Upper lobe of right lung (tissue), 1 donor: ENCODE measurements at regions not wholly inside any gene's neighbourhood (a gene's known extent, or its start where the extent isn't known, plus 50 kb on each side); places are given as distances from the start of the nearest gene placed in this dataset.

ENCODE experiments used
- ATAC-seq: fragments of 200-7000 bp; cut with Tn5 transposase; one replicate; pipeline ENCODE4 v1.9.1; 2020; ENCODE audit warnings: mild to moderate bottlenecking, moderate library complexity
- DNase-seq: peaks from one replicate; pipeline ENCODE4 v3.0.0-alpha.2; 2020
- H3K27ac ChIP-seq: fragments of 200-600 bp; one replicate; pipeline ENCODE4 v1.8.0; 2022
- H3K27me3 ChIP-seq: fragments of 200-600 bp; one replicate; pipeline ENCODE4 v1.8.0; 2022; ENCODE audit warnings: mild to moderate bottlenecking
- H3K36me3 ChIP-seq: fragments of 200-600 bp; one replicate; pipeline ENCODE4 v1.8.0; 2022
- H3K4me1 ChIP-seq: fragments of 200-600 bp; one replicate; pipeline ENCODE4 v1.8.0; 2022
- H3K4me3 ChIP-seq: fragments of 200-600 bp; one replicate; pipeline ENCODE4 v1.8.0; 2022; ENCODE audit warnings: mild to moderate bottlenecking
- H3K9me3 ChIP-seq: fragments of 200-600 bp; one replicate; pipeline ENCODE4 v1.8.0; 2022
- CTCF ChIP-seq: fragments of 200-600 bp; IDR thresholded peaks from one replicate; pipeline ENCODE4 v1.8.0; 2022; ENCODE audit warnings: antibody characterized with exemption
- intact Hi-C: fragments of 100-400 bp; cut with DNase I; formaldehyde crosslinking; loops from one replicate; pipeline ENCODE4 v1.11.0; 2022
- donor health status: DM: no; HTN: yes; CAD: no; lungs with severe emphysema.

- H3K4me3 ChIP-seq = no peak overlapping the region
- no peak for ATAC-seq
- no peaks in the 10 kb centered on the region for H3K9me3 ChIP-seq
- H3K27me3 ChIP-seq = no peaks in the 10 kb centered on the region
- intact Hi-C loops = no loop called here
- no peak overlapping the region for H3K27ac ChIP-seq
- no peak for TF ChIP-seq CTCF
- H3K4me1 ChIP-seq = no peaks in the 10 kb centered on the region
- no peak for DNase-seq
- H3K36me3 ChIP-seq = no peaks in the 10 kb centered on the region
These were observed 160.6 kb upstream of the SHH start for GRCh38 chr7:155972651-155973390.

- H3K4me1 ChIP-seq = no peaks in the 10 kb centered on the region
- DNase-seq (no peak), ATAC-seq (no peak)
- H3K36me3 ChIP-seq = no peaks in the 10 kb centered on the region
- H3K27me3 ChIP-seq = no peaks in the 10 kb centered on the region
- no peak for TF ChIP-seq CTCF
- H3K27ac ChIP-seq = no peak overlapping the region
- H3K9me3 ChIP-seq = no peaks in the 10 kb centered on the region
- intact Hi-C loops = no loop called here
- H3K4me3 ChIP-seq = no peak overlapping the region
These were observed 160.0 kb upstream of the SHH start for GRCh38 chr7:155972247-155972646.

- intact Hi-C loops = no loop called here
- H3K4me1 ChIP-seq = no peaks in the 10 kb centered on the region
- no peak overlapping the region for H3K4me3 ChIP-seq
- no peak for TF ChIP-seq CTCF
- no peaks in the 10 kb centered on the region for H3K9me3 ChIP-seq
- DNase-seq (no peak), ATAC-seq (no peak)
- H3K27ac ChIP-seq = no peak overlapping the region
- H3K27me3 ChIP-seq = no peaks in the 10 kb centered on the region
- no peaks in the 10 kb centered on the region for H3K36me3 ChIP-seq
These were observed 159.0 kb upstream of the SHH start for GRCh38 chr7:155971180-155971770.

GRCh38 chr7:155969192-155969929, 157.1 kb upstream of the SHH start:
- no peak for TF ChIP-seq CTCF
- no peaks in the 10 kb centered on the region for H3K9me3 ChIP-seq
- no peak overlapping the region for H3K4me3 ChIP-seq
- intact Hi-C loops = no loop called here
- no peak for DNase-seq
- H3K27me3 ChIP-seq = no peaks in the 10 kb centered on the region
- H3K27ac ChIP-seq = no peak overlapping the region
- peak; percentile 23 for ATAC-seq
- no peaks in the 10 kb centered on the region for H3K36me3 ChIP-seq
- no peaks in the 10 kb centered on the region for H3K4me1 ChIP-seq

- no peak for DNase-seq
- no peaks in the 10 kb centered on the region for H3K4me1 ChIP-seq
- H3K36me3 ChIP-seq = no peaks in the 10 kb centered on the region
- no peak for ATAC-seq
- H3K4me3 ChIP-seq = no peak overlapping the region
- H3K9me3 ChIP-seq = no peaks in the 10 kb centered on the region
- TF ChIP-seq CTCF = no peak
- no peaks in the 10 kb centered on the region for H3K27me3 ChIP-seq
- no peak overlapping the region for H3K27ac ChIP-seq
- intact Hi-C loops = no loop called here
These were observed 152.7 kb upstream of the SHH start for GRCh38 chr7:155965010-155965409.
